ENCODE measurements at regions not wholly inside any gene's neighbourhood (a gene's known extent, or its start where the extent isn't known, plus 50 kb on each side); places are given as distances from the start of the nearest gene placed in this dataset.

- TF ChIP-seq, protein P1, sequence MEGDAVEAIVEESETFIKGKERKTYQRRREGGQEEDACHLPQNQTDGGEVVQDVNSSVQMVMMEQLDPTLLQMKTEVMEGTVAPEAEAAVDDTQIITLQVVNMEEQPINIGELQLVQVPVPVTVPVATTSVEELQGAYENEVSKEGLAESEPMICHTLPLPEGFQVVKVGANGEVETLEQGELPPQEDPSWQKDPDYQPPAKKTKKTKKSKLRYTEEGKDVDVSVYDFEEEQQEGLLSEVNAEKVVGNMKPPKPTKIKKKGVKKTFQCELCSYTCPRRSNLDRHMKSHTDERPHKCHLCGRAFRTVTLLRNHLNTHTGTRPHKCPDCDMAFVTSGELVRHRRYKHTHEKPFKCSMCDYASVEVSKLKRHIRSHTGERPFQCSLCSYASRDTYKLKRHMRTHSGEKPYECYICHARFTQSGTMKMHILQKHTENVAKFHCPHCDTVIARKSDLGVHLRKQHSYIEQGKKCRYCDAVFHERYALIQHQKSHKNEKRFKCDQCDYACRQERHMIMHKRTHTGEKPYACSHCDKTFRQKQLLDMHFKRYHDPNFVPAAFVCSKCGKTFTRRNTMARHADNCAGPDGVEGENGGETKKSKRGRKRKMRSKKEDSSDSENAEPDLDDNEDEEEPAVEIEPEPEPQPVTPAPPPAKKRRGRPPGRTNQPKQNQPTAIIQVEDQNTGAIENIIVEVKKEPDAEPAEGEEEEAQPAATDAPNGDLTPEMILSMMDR (IDR thresholded peaks at IDR 0.05; ENCODE audit: insufficient read depth, low read depth, low read length): no peak
- no peak for DNase-seq (ENCODE audit: low read depth)
- H3K4me3 ChIP-seq (ENCODE audit: low read depth, low read length): no peak overlapping the region
Measured at GRCh38 chr11:97349201-97349600, 959.4 kb downstream of the JRKL start.

DNA sequence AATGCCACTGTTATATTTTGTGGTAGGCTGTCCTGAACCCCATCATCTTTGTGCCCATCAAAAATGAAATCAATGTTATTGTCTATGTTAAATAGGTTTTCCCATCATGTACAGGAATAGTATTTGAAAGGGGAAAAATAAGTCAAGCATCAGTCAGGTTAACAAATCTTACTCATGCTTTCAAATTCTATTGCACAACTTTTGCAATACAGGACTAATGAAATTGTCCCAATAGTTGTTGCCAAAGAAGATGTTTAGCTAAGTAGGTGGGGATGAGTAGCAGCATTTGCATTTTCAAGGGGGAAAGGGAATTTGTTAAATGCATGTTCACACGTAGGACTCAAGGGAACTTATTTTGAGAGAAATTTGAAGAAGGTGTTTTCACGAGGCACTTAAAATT is 962.1 kb downstream of the JRKL start:
- no peak for DNase-seq (ENCODE audit: low read depth)
- H3K4me3 ChIP-seq (ENCODE audit: low read depth, low read length): no peak overlapping the region
- TF ChIP-seq, protein P1 (IDR thresholded peaks at IDR 0.05; ENCODE audit: insufficient read depth, low read depth, low read length): no peak

DNA sequence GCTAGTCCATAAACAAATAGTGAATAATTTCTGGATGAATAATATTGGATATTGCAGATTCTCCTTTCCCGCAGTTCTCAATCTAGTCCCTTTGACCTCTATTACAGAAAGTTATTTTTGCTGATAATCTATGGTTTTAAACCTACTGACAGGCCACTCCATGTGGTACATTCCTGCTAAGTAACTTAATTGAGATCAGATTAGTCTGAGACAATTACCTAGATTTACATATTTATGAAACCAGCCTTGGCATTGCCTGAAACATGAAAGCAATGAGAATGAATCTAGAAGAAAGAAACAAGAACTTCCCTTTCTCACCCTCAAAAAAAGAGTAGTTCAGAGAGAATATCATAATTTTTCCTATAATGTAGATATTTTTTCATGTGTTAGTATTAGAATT is 964.2 kb downstream of the JRKL start:
- DNase-seq (ENCODE audit: low read depth): no peak
- H3K4me3 ChIP-seq (ENCODE audit: low read depth, low read length): no peak overlapping the region
- TF ChIP-seq, protein P1 (IDR thresholded peaks at IDR 0.05; ENCODE audit: insufficient read depth, low read depth, low read length): no peak

DNA sequence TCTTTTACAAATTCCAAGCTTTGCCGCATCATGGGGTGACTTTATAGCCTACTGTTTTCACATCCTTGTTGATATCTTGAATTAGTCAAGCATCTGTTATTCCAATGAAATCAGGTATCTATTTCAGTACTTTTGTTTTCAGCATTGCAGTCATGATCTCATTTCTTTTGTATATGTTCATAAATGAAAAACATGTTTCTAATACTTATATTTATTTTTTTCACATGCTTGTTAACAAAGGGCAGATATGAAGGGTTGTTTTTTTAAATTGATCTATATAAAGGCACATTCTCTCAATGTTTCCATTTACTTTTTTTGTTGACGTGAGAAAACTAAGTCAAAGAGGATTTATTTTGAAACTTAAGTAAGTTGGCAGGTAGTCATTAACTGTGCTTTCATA is 964.8 kb downstream of the JRKL start:
- DNase-seq (ENCODE audit: low read depth): no peak
- TF ChIP-seq, protein P1 (IDR thresholded peaks at IDR 0.05; ENCODE audit: insufficient read depth, low read depth, low read length): no peak
- H3K4me3 ChIP-seq (ENCODE audit: low read depth, low read length): no peak overlapping the region

- H3K4me3 ChIP-seq (ENCODE audit: low read depth, low read length): no peak overlapping the region
- DNase-seq (ENCODE audit: low read depth): no peak
Measured at GRCh38 chr11:97355230-97355629, 965.4 kb downstream of the JRKL start.

DNA sequence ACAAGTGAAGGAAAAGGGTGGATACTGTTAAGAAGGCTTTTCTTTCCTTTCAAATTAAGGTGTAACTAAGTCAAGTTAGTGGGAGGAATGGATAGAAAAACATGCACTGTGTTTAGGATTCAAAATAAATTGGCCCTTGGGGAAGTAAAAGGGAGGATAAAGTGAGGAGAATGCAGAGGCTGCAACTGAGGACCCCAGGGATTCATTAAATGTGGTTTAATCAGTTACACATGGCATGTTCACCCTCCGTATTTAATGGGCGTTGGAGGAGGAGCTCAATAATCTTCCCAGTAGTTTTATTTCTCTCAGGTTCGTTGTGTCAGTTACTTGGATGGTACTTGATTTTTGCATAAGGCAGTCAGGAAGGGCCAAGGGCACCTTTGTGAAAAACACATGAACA is 966.3 kb downstream of the JRKL start:
- DNase-seq (ENCODE audit: low read depth): no peak
- TF ChIP-seq, protein P1 (IDR thresholded peaks at IDR 0.05; ENCODE audit: insufficient read depth, low read depth, low read length): no peak
- H3K4me3 ChIP-seq (ENCODE audit: low read depth, low read length): no peak overlapping the region

More at GRCh38 chr11:97355230-97355629, 965.4 kb downstream of the JRKL start:
- TF ChIP-seq, protein P1 (IDR thresholded peaks at IDR 0.05; ENCODE audit: insufficient read depth, low read depth, low read length): no peak

DNA sequence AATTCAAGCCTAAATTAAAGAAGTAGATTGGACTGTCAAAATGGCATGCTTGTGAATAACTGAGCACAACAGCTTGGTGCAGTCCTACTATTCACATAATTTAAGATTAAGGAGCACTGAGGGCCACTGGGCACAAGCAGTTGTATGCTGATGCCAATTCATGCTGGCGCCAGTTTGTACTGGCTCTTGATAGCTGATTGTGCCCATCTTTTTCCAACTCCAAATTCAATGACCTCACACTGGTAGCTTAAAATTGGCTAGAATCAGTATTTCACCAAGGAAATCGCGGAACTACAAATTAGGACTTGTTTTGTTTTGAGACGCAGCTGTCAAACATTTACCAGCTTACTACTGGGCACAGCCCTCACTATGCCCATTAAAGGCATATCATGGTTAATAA is 969.2 kb downstream of the JRKL start:
- no peak for DNase-seq (ENCODE audit: low read depth)
- TF ChIP-seq, protein P1 (IDR thresholded peaks at IDR 0.05; ENCODE audit: insufficient read depth, low read depth, low read length): no peak
- H3K4me3 ChIP-seq (ENCODE audit: low read depth, low read length): no peak overlapping the region

Data from fibroblast of villous mesenchyme (primary cell).